NOMO-1 treated with dmso at 0.1 percent for 144 hours (cell line): ENCODE measurements at regions not wholly inside any gene's neighbourhood (a gene's known extent, or its start where the extent isn't known, plus 50 kb on each side); places are given as distances from the start of the nearest gene placed in this dataset.
"Not testable (repeated sequence)": the region's sequence is repeated elsewhere in the genome, so short reads cannot be mapped to it uniquely, and the experiment has no call there.

Source experiments
- DNase-seq: peaks from one replicate; lab custom pipeline; 2025; ENCODE audit not compliant: unreplicated experiment; lab: John Stamatoyannopoulos, UW

DNA sequence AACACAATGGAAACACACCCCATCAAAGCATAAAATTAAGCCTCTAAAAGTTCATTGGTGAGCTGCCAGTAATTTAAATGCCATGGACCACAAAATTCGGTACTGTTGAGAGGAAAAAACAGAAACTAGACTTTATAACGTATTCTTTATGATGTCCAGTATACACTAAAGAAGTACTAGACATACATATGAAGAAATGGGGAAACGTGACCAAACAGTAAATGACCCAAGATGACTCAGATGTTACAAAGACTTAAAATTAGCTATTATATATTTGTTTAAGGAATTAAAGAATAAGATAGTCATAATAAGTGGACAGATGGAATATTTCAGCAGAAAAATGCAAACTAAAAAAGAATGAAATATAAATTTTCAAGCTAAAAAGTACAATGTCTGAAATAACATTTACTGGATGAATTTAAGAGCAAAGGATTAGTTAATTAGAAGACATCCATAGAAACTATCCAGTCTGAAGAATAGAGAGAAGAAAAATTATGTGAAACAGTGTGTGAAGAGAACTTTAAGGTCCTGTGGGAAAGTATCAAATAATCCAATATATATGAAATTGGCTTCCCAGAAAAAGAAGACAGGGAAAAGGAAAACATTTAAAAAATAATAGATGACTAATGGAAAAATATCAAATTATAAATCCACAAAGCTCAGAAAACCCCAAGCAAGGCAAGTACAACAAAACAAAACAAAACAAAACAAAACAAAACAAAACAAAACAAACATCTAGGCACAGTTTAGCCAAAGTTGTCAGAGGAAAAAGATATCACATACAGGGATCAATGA is 69.4 kb downstream of the SAMD9 start:
- DNase-seq = no peak

- no peak for DNase-seq
Observed at GRCh38 chr7:93047514-93048099, 70.2 kb downstream of the SAMD9 start.

GRCh38 chr7:93046641-93047040 is 71.1 kb downstream of the SAMD9 start:
- DNase-seq = no peak

GRCh38 chr7:93044147-93044810 is 73.5 kb downstream of the SAMD9 start:
- no peak for DNase-seq

DNA sequence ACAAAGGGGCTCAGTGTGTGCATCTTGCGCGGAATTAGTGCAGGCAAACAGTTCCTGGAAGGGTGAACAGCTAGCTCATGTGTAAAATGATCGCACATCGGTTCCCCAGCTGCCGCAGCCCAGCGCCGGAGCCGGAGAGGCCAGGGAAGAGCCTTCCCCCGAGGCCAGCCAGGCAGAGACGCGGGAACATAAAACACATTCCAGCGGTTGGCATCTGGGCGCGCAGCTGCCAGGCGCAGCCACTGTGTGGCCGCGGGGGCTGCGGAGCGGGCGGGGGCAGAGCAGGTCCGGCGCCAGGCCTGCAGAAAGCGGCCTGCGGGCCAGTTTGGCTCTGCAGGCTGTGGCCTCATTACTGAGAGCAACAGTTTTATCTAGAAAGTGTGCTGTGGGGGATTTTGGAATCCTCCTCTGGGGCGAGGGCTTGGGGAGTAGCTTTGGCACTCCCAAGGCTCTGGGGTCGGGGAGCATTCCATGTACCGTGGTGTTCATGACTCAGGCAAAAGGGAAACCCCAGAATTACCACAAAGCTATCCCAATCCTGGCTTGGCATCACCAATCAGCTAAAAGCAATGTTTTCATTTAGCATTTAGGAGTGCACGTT is 74.3 kb downstream of the SAMD9 start:
- no peak for DNase-seq

- no peak for DNase-seq
Observed at GRCh38 chr7:93040355-93040754, 77.4 kb downstream of the SAMD9 start.

DNA sequence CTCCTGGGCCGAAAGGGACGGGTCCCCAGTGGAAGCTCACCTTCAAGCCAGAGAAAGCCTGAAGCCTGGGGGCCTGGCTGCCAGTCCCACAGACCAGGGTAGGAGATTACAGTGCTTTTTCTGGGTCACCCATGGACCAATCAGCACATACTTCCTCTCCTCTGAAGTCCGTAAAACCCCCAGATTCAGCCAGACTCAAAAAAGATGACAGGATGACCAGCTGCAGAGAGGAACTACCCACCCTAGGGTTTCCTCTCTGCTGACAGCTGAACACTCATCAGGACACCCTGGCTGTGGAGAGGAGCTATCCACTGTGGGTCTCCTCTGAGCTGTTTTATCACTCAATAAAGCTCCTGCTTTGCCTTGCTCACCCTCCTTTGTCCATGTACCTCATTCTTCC is 78.0 kb downstream of the SAMD9 start:
- DNase-seq = no peak

GRCh38 chr7:93039282-93039681 is 78.5 kb downstream of the SAMD9 start:
- DNase-seq = no peak

DNA sequence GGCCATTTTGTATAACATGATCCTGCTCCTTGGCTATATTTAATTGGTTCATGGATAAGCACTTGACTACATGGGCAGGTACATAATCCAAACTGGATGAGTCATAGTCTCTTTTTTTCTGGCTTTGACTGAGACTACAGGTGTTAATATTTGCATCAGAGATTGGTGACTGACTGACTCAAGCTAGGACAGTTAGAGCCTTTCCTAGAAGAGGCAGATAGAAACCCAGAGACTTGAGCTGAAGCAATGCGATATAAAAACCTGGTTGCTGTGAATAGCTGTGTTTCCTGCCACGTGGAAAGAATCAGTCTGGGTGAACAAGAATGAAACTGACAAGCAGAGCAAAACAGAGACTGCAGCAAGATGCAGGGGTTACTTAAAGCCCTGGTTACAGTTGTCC is 81.0 kb downstream of the SAMD9 start:
- no peak for DNase-seq

DNA sequence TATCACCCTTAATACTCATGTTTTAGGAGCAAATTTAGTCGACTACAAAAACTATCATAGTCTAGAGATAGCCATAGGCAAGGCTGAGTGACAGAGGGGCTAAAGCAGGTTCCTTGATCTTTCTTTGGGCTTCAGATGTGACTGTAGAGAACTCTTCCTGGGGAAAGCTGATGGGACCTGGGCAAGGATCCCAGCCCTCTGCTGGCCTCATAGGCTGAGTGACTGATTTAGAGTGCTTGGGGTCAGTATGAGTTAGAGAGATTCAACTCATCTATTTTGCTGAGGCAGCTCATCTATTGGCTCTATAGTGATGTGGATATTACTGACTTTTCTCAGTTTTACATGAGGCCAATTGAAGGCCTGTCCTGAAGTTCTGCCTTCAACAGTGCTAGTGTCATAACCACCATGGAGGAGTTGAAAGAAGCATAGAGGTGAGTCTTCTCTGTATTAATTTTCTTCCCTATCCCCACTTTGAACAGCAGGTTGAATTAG is 81.6 kb downstream of the SAMD9 start:
- no peak for DNase-seq

GRCh38 chr7:93031795-93032194 is 86.0 kb downstream of the SAMD9 start:
- DNase-seq = no peak

GRCh38 chr7:93030605-93031225 is 87.1 kb downstream of the SAMD9 start:
- DNase-seq = no peak

GRCh38 chr7:93029056-93029455 is 88.7 kb downstream of the SAMD9 start:
- no peak for DNase-seq

GRCh38 chr7:93028610-93029009 is 89.2 kb downstream of the SAMD9 start:
- no peak for DNase-seq

DNA sequence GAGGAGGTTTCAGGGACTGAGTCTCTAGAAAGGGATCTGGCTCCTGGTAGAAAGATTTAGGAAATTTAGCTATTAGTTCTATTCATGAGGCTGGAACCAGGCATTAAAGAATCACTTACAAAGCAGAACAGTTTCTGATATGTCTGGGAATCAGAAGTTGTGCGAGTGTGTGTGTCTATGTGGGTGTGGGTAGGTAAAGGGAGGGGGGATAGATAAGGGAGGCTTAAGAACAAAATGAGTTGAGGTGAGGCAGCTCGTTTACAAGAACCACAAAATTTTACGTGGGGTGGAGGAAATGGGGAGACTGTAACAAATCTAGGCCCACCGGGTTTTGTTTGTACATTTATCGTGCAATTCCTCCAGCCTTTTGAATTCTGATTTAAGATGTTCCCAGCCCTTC is 90.7 kb downstream of the SAMD9 start:
- DNase-seq = no peak

DNA sequence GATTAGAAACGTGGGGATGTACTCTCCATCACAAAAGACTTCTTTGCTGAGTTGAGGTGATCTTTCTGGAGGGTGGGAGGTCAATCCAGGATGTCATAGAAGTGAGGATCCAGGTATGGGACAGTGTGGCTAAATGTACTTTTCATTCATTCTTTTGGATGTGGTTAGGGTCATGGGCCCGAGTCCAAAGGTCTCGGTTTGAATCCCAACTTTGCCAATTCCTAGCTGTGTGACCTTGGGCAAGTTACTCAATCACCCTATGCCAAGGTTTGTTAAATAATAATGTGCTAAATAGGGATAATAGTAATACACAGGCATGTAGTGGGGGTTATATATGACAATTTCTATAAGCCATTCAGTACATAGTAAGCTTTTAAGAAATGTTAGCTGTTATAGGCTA is 91.4 kb downstream of the SAMD9 start:
- no peak for DNase-seq

DNA sequence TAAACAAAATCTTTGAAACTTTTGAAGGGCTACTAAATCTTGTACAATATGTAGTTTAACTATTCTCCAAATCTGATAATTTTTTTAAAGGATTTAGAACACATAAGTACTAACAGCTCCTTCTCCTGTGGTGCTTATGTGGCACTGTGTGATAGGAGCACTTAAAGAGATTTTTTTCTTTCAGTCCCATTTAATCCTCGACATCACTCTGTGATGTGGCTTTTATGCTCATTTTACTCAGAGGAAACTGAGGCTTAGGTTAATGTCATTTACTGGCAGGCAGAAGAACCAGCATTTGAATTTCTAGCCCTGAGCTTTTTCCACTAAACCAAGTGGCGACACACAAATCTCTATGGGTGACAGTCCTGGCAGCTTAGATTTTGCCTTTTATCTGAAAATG is 92.4 kb downstream of the SAMD9 start:
- DNase-seq = no peak

DNA sequence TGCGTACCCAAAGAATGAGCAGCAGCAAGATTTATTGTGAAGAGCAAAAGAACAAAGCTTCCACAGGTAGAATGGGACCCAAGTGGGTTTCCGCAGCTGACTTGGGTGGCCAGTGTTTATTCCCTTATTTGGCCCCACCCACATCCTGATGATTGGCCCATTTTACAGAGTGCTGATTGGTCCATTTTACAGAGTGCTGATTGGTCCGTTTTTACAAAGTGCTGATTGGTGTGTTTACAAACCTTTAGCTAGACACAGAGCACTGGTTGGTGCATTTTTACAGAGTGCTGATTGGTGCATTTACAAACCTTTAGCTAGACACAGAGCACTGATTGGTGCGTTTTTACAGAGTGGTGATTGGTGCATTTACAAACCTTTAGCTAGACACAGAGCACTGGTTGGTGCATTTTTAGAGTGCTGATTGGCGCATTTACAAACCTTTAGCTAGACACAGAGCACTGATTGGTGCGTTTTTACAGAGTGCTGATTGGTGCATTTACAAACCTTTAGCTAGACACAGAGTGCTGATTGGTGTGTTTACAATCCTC is 94.8 kb downstream of the SAMD9 start:
- not testable (repeated sequence) for DNase-seq

DNA sequence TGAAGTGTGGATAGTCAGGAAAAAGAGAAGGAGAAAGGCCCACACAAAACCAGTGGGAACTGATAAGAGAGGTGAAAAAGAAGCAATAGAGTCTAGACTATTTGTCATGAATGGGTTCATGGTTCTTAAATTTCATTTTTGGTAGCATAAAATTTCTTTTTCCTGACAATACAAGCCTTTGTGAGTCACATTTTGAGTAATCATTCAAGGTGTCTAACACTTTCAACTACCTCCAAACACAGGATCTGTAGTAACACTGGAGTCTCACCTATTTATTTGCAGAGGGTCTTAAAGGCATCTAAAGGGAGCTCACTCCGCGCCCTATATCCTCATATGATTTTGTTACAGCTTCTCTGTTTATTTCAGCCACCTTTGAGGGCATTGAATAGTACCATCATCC is 96.0 kb downstream of the SAMD9 start:
- no peak for DNase-seq

GRCh38 chr7:93018716-93019115 is 99.1 kb downstream of the SAMD9 start:
- no peak for DNase-seq
